HT-29 (cell line): ENCODE measurements at regions not wholly inside any gene's neighbourhood (a gene's known extent, or its start where the extent isn't known, plus 50 kb on each side); places are given as distances from the start of the nearest gene placed in this dataset.
"Not testable (repeated sequence)": the region's sequence is repeated elsewhere in the genome, so short reads cannot be mapped to it uniquely, and the experiment has no call there.

Experiments used
- DNase-seq: peaks from one replicate; pipeline ENCODE4 v3.0.0-alpha.2; 2015; ENCODE audit warnings: low spot score

DNA sequence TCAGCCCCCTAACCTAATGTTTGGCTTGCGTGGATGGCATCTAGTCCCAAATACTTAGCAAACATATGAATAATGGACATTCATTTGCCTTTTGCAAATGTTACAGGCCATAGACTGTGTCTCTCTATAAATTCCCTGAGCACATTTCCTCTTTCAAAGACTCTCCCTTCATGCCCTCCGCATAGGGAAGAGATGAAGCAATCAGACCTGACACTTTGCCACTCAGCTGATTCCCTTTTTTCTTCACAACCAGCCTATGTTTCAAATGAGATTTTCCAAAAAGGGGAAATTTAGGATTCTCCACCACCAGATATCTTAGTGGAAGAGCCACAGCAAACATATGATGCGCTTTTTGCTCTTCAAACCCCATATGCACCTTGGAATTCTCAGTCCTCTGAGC lies 453.7 kb downstream of the STK39 start:
- no peak for DNase-seq

DNA sequence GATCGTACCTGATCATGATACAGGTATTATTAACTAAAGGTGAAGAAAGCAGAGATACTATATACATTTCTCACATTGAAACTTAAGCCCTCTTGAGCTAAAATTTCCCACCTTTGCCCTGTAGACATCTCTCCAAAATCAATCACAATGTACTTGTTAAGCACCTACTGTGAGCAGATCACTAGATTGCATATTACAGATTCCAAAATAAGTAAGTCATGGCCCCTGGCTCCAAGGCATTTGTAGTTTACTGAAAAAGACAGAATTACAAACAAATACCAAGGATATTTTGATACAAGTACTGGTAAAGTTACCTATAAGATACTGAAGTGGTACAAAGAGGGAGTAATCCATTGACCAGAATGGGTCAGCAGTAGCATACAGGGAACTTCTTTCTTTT lies 455.3 kb downstream of the STK39 start:
- no peak for DNase-seq

DNA sequence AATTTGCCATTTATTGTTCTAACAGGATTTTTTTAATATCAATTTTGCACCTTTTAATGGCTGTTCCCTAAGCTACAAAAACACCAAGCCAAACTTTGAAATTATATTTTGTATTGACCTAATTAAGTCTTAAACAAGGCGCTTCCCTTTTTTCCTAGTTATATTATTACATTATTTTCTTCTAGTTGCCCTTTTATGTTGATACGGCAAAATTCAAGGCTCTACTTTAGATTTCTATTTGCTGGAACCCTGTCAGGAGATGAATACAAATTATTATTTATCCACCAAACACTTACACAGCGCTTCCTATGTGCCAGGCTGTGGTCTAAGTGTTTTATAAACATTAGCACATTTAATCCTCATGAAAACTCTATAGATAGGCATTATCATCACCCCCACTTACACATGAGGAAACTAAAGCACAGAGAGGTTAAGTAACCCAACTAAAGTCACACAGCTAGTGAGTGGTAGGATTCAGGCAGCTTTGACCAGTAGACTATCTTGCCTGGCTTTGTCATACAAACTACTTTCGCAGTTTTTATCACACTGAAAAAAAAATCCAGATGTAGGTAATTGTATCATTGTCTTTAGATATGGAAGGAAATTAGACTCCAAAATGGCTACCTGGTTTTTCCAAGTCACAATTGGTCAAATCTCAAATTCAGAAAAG lies 456.5 kb downstream of the STK39 start:
- no peak for DNase-seq

DNA sequence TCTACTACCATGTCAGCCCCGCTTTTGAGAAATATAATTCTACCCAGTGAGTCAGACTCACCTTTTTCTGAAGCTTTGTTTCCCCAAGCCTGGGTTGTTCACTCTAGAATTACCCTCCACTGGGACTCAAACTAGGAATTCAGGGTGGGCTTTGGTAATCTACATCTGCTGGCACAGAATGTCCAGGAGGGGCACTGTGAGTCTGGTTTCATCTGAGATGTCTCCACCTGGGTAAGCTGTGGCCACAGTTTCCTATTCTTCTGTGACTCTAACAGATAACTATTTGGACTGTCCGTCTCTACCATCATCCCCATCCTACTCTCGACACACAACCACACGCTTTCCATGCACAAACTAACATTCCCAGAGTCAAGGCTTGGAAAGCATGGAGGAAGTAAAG lies 457.2 kb downstream of the STK39 start:
- DNase-seq: no peak

DNA sequence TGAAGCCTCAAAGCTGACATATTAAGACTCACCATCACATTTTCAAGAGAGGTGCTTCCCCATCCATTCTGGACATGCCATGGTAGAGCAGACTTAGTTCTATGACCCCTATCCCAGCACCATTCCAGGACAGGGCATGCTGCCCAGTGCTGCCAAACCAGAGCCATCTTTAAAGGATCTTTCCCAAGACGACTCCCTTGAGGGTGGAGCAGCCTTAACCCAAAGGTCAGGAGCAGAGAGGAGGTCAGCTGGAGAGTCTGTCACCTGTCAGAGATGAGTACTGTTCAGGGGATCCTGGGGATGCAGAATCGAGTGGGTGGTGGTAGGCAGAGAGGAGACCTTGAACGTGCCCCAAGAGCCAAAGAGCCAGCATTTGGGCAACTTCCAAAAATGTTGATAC lies 459.8 kb downstream of the STK39 start:
- no peak for DNase-seq

DNA sequence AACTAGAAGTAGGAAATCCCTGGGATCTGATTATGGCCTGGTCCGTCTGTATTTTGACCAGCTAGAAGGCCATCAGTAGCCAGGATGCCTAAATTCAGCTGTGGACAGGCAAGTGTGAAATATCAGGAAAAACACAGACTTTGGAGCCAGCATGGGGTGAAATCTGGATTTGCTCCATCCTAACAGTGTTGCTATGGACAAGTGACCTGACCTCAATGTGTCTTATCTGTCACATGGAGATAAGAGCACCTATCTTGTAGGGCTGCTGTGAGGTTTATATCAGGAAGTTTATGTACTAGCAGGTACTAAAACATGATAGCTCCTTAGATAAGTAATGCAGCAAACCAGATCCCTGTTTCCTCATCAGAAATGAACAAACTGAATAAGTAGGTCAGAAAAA lies 460.4 kb downstream of the STK39 start:
- DNase-seq: no peak

DNA sequence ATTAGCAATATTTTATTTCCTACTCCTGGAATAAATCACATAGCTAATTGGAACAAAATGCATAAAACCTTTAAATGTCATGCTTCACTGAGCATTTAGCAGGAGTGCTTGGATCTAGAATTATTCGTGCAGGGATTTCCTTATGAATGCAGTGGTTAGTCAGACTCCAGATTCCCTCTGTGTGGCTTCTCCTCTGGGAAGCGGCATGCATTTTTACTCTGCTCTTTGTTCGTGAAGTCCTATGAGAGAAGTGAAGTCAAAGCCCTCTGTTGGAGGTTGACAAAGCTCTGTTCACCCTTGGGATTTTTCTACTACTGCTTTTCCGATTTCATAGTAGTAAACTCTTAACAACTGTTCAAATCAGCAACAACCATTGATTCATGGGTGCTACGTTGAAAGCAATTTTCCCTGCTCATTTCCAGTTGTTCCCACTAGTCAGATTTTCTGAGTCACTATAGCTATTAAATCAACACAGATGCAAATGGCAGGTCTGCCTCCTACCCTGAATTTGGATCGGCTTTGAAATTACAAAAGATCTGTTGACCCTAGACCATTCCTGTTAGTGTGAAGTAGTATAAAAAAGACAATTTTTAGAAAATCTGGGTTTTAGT lies 461.7 kb downstream of the STK39 start:
- no peak for DNase-seq

DNA sequence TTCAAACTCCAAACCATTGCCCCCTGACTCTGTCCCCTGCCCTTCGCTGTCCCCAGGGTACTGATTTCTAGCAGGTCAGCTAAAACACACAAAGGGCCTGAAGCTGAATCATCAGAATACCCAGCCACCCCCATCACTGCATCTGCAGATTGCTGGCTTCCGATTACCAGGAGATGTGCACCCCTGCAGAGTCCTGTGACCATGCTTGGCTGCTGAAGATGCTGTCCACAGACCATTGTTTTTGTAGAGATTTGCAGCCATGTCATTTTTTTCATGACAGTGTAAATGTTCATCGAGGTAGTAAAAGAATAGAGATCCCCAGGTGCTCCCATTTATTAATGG lies 463.3 kb downstream of the STK39 start:
- DNase-seq: no peak

DNA sequence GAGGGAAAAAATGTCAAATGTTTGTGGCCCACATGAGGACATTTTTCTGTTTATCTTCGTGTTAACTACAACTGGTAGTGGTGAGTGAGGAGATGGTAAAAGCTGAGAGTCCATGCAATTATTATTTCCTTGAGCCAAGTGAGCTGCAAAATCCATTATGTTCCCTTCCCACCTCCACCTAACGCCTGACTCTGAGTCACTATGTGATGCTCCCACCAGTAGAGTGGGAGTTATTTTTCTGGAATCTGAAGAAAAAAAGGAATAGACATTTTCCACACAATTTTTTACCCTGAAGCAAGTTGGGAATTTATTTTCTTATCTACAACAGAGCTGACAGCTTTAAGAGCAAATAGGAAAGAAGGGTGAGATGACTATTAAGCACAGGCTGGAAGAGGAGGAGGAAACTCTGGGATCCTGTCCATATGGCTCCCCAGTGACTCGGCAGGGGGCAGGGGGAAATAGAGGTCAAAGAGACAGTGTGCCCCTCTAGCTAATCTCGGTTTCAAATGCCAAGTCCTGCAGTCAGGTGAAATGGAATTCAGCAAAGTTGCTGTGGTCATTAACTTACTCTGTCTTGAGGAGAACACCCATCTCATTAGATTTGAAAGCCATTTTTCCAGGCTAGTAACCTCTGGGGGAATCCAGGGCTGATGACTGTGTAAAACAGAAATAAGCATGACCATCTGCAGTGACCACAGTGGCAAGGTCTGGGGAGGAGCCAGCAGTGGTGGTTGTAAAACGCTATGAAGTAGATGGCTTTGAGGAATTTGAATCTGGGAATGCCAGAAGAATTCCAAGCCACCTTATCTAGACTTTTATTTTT lies 463.9 kb downstream of the STK39 start:
- no peak for DNase-seq

DNA sequence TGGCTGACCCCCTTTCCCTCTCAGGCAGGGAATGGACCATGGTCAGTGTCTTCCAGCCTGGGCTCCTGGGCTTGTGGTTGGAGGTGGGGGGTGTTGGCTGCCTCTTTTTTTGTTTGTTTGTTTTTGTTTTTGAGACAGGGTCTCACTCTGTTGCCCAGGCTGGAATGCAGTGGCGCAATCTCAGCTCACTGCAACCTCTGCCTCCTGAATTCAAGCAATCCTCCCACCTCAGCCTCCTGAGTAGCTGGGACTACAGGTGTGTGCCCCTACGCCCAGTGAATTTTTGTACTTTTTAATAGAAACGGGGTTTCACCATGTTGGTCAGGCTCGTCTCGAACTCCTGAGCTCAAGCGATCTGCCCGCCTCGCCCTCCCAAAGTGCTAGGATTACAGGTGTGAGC lies 465.8 kb downstream of the STK39 start:
- DNase-seq: not testable (repeated sequence)

DNA sequence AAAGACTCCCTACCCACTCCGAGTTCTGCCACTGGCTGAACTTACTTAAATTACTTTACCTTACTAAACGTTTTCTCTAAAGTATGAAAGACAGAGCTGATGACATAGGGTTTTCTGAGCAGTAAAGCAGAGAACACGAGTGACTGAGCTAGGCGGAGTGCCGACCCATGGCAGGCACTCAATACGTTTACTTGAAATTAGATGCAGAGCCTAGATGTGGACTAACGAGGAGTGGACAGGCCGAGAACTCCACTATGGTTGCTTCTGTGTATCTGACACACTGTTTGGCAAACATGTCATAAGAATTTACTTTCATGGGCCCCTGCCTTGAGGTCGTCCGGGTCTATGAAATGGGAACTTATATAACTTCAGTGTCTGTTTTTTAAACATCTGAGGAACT lies 471.0 kb downstream of the STK39 start:
- DNase-seq: no peak

DNA sequence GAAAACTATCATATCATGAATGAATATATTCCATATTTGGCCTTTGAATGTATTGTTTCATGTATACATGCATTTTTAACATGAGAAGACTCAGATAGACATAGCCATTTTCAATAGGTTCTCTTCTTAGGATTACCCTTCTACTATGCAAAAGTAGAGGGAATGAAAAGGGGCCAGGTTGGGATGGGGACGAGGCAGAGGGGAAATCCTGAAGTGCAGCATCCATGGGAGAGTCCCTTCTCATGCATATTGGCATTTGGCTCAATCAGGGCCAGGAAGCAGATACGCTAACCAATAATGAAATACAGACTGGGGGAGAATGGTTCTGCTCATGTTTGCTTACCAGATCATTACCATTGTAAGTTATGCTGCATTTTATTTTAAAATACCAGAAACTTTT lies 475.8 kb downstream of the STK39 start:
- no peak for DNase-seq

DNA sequence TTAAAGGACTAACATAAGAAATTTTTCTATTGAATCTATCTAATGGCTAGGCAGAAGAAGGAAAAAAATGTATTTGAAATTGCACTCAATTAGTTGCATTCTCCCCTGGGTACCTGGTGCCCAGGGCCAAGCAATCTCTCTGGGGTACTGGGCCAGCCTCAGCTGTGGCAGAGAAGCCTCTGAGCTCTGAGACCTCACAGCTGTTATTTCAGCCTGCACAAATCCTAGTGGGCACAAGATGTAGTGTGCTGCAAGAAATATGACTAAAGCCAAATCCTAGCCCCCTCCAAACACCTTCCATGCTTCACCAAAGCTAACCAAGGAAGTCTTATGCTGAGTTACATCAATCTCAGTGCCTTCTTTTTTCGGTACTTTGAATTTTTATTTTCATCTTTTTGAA lies 478.4 kb downstream of the STK39 start:
- DNase-seq: no peak

DNA sequence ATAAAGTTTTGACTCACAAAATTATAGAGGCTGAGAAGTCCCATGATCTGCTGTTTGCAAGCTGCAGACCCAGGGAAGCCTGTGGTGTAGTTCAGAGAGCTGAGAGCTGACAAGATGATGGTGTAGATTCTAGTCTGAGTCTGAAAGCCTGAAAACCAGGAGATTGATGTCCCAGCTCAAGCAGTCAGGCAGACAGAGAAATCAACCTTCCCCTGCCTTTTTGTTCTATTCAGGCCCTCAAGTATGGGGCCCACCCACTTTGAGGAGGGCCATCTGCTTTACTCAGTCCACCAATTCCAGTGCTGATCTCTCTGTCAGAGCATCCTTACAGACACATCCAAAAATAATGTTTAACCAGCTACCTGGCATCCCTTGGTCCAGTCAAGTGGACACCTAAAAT lies 479.6 kb downstream of the STK39 start:
- DNase-seq: no peak

DNA sequence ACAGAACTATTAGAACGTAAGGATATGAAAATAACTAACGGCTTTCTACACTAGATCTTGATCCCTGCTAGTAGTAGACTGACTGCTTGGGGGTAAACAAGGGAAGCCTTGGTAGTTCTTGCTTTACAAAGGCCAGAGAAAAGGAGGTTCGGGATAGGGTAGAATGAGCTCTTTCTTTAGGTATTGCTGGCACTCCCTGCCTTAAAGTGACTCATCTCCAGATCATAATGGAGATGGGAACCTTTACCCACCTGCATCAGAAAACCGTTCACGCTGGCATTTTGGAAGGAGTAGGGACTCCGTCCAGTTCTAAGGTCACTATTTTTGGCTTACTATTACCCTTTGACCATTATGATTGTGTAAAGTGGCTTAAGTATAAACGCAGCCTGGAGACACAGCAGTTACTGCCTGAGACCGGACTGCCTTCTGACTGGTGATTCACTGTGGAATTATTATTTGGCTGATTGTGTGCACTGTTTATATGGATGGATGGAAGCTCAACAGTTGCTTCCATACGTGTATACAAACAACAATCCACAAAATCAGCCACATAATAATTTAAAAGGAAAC lies 482.5 kb downstream of the STK39 start:
- DNase-seq: no peak

DNA sequence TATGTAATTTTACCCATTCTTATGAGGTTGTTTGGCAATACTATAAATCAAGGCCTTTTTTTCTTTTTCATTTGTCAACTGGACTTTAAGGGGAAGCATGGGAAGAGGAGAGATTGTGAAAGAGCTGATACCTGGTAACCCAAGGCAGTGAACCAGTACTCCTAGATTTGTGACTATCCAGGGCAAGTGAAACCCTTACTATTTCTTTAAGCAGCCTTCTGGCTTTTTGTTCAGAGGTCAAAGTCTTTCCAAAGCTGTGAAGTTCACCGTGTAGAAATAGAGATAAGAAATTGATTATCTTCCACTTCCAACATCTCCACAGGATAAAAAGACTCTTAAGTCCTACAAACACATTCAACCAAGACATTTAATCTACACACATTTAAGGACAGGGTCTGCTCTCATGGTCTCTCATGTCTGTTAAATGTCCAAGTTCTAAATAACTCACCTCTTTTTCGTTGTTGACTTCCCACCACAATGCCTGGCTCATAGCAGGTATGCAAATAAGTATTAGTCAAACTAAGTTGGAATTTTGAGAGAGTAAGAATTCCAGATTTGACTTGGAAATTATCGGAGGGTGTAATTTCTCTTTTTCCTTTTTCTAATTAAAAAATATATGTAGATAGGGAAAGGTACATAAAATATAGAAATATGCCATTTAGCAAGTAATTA lies 485.8 kb downstream of the STK39 start:
- no peak for DNase-seq

DNA sequence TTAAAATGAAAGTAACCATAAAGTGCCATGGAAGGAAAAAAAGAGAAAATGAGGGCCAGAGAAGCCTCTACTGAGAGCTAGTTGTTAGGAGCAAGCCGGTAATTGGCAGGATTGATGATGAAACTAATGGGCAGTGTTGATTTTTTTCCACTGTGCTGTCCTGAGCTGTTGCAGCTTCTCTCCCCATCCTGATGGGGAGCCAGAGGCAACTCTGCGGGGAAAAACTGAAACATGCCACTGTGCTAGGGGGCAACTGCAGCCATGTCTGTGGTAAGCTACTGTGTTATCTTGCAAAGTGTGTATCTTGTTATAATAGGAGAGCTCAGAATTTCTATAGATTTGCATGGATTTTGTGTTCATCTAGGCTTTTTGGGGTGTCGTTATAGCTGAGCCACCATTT lies 487.9 kb downstream of the STK39 start:
- no peak for DNase-seq

DNA sequence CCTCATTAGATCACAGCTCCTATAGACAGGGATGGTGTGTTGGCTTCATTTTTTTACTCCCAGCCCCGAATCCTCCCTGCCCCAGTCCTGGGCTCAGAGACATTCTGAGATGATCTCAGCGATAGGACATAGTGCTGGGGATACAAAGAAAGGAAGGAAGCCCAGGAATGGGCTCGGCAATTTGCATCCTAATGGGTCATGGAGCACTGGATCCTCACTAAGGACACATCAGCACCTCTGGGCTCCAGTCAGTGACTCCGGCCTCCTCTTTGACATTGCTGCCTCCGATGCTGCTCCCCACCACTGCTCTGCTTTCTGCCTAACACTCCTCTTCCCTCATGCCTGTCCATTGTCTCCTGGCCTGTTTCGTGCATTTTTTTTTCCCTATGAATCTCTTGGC lies 489.1 kb downstream of the STK39 start:
- no peak for DNase-seq

DNA sequence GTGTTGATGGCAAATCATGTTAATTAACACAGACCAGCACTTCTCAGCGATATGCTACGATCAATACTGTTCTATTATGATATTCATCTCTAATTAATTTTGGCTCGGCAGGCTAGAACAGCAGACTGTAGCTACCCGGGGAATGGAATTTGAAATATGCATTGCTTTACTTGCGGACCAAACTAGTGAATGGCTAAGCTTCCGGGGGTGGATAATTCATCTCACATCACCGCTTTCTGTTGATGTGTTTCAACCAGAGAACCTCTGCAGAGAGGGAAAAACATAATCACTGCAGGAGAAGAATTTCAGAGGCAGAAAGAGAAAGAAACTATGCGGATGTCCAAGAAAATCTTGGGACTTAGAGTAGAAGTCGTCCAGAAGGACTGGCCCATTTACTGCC lies 490.9 kb downstream of the STK39 start:
- DNase-seq: no peak

DNA sequence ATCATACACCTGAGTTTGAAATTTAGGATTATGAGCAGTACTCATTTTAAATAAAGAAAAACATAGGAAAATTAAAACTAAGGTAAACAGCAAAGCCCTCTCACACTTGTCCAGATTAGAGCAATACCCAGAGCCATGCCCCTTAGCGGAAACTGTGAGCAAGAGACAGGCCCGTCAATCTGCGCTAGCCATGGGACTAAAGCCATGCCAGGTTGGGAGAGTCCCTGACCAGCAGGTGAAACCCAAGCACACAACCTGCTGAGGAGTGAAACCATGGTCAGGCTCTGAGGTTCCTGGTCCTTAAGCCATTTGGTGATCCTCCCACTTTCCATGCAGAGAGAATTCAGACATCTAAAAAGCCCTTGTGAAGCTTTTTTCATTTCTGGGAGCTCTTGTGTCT lies 494.3 kb downstream of the STK39 start:
- DNase-seq: no peak

DNA sequence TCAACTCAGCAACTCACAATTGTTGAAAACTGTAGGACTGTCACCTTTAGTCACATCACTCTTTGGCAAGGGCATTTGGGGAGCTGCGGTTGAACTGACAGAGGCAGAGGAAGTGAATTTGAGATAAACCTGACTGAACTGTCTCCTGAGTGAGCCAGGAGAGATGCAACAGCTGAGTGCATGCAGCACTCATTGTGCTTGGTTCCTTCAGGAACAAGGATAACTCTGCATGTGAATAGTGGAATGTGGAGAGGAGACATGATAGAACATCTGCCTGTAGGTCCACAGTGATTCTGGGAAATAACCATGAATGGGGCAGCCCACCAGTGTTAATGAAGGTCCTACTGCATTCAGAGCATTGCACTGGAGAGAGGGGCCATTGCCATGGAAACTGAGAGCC lies 494.7 kb downstream of the STK39 start:
- no peak for DNase-seq

DNA sequence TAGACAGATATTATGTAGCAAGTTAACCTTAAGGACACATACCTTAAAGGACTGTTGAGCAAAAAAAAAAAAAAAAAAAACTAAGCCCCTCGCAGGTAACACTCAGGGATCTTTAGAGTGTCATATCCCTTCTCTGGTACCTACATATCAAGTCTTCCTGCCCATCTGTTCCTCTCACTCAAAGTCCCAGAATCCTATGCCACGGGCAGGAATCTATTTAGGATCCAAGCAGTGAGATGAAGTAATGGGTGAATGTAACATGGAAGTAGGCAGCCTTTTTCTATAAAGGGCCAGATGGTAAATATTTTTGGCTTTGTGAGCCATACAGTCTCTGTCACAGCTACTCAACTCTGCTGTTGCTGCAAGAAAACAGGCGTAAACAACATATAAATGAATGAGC lies 496.7 kb downstream of the STK39 start:
- DNase-seq: no peak
